Cardiac fibroblast (primary cell): ENCODE measurements at regions not wholly inside any gene's neighbourhood (a gene's known extent, or its start where the extent isn't known, plus 50 kb on each side); places are given as distances from the start of the nearest gene placed in this dataset.

Experiments
- DNase-seq, 2 donors: peaks; one replicate each; pipeline versions ENCODE4 v3.0.0 to v3.0.0-alpha.2; 2010; ENCODE audit warnings: low read depth in 2 of 2
- H3K4me3 ChIP-seq, 2 donors: replicated peaks in 1 of 2; 1 replicate in 1 of 2; 2 replicates in 1 of 2; pipeline ENCODE4 v1.5.1; 2011; ENCODE audit warnings: low read depth in 2 of 2, low read length in 2 of 2, mild to moderate bottlenecking in 2 of 2, moderate library complexity in 1 of 2
- CTCF ChIP-seq: IDR thresholded peaks from one replicate; pipeline ENCODE4 v1.5.1; 2011; ENCODE audit warnings: low read depth, mild to moderate bottlenecking, low read length, inconsistent platforms

GRCh38 chr4:184934961-184935360, 83.3 kb upstream of the HELT start:
- TF ChIP-seq CTCF: no peak
- no peak for DNase-seq
- H3K4me3 ChIP-seq: no peak overlapping the region

GRCh38 chr4:184936071-184936470, 82.2 kb upstream of the HELT start:
- no peak for DNase-seq
- no peak for TF ChIP-seq CTCF
- no peak overlapping the region for H3K4me3 ChIP-seq

- no peak overlapping the region for H3K4me3 ChIP-seq
- no peak for TF ChIP-seq CTCF
- no peak for DNase-seq
These were observed 81.1 kb upstream of the HELT start for GRCh38 chr4:184937030-184937710.

GRCh38 chr4:184937745-184938144, 80.5 kb upstream of the HELT start:
- no peak for TF ChIP-seq CTCF
- H3K4me3 ChIP-seq: no peak overlapping the region
- DNase-seq: no peak

- no peak for DNase-seq
- H3K4me3 ChIP-seq: no peak overlapping the region
- no peak for TF ChIP-seq CTCF
These were observed 79.4 kb upstream of the HELT start for GRCh38 chr4:184938871-184939270.

GRCh38 chr4:184939978-184940377, 78.3 kb upstream of the HELT start:
- no peak overlapping the region for H3K4me3 ChIP-seq
- TF ChIP-seq CTCF: no peak
- DNase-seq: no peak

- TF ChIP-seq CTCF: no peak
- H3K4me3 ChIP-seq: no peak overlapping the region
- no peak for DNase-seq
These were observed 77.8 kb upstream of the HELT start for GRCh38 chr4:184940500-184940899.
